ENCODE measurements at regions not wholly inside any gene's neighbourhood (a gene's known extent, or its start where the extent isn't known, plus 50 kb on each side); places are given as distances from the start of the nearest gene placed in this dataset.

DNA sequence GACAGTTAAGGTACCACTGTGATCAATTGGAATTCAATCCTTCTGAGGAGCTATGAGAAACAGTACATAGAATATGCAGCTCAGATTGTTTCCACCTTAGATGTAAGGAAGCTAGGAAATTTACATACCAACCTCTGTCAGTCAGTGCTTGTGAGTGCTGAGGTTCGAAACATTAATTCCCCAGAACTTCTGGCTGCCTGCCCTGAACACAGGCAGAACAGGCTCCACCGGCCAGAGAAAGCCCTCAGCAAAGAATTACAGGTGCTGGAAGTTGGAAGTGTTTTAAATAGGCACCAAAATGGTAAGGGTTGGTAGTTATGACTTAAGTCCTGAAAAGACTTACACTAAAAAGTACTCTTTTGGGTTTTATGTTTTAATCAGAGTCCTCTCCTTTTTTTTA is 651.8 kb downstream of the C4orf33 start:
- TF ChIP-seq, protein P1, sequence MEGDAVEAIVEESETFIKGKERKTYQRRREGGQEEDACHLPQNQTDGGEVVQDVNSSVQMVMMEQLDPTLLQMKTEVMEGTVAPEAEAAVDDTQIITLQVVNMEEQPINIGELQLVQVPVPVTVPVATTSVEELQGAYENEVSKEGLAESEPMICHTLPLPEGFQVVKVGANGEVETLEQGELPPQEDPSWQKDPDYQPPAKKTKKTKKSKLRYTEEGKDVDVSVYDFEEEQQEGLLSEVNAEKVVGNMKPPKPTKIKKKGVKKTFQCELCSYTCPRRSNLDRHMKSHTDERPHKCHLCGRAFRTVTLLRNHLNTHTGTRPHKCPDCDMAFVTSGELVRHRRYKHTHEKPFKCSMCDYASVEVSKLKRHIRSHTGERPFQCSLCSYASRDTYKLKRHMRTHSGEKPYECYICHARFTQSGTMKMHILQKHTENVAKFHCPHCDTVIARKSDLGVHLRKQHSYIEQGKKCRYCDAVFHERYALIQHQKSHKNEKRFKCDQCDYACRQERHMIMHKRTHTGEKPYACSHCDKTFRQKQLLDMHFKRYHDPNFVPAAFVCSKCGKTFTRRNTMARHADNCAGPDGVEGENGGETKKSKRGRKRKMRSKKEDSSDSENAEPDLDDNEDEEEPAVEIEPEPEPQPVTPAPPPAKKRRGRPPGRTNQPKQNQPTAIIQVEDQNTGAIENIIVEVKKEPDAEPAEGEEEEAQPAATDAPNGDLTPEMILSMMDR (IDR thresholded peaks at IDR 0.05) = no peak
- TF ChIP-seq POLR2A (IDR thresholded peaks at IDR 0.05) = no peak

Data from right lobe of liver (tissue), 4 donors.